IMR-90 (cell line): ENCODE measurements at regions not wholly inside any gene's neighbourhood (a gene's known extent, or its start where the extent isn't known, plus 50 kb on each side); places are given as distances from the start of the nearest gene placed in this dataset.

ENCODE experiments used
- ATAC-seq: fragments of 200-7000 bp; cut with Tn5 transposase; 2 replicates; pipeline ENCODE4 v1.9.1; 2020; ENCODE audit warnings: low read depth, mild to moderate bottlenecking, moderate library complexity
- BruUV-seq: library from RNA; stranded (reverse); fragments of 400-500 nt; replicated peaks from 2 replicates; lab custom pipeline; 2021; lab: Mats Ljungman, UMichigan
- CTCF ChIA-PET: fragments of 300-600 bp; formaldehyde crosslinking; extraction: SDS; loops from one replicate; lab custom pipeline; 2021; ENCODE audit warnings: antibody characterized with exemption; lab: Yijun Ruan, JAX
- POLR2A ChIA-PET: fragments of 300-600 bp; sonication (Branson Sonifier 250); formaldehyde crosslinking; loops from one replicate; lab custom pipeline; 2022; ENCODE audit warnings: antibody characterized with exemption; ENCODE audit not compliant: unreplicated experiment; lab: Charles Lee
- DNase-seq: peaks from one replicate; pipeline ENCODE4 v3.0.0; 2013
- H2AFZ ChIP-seq: replicated peaks from 2 replicates; pipeline ENCODE3; 2013; ENCODE audit warnings: low read length, mild to moderate bottlenecking; ENCODE audit not compliant: poor library complexity
- H2AK5ac ChIP-seq: 2 replicates; pipeline ENCODE4 v1.6.1; 2013; ENCODE audit warnings: low read depth, low read length, inconsistent platforms
- H2AK9ac ChIP-seq: replicated peaks from 2 replicates; pipeline ENCODE3; 2013; ENCODE audit warnings: mild to moderate bottlenecking, low read depth, low read length, moderate library complexity; ENCODE audit not compliant: poor library complexity
- H2BK120ac ChIP-seq: 2 replicates; pipeline ENCODE4 v1.6.1; 2013; ENCODE audit warnings: low read depth, low read length, inconsistent platforms
- H2BK15ac ChIP-seq: 3 replicates; pipeline ENCODE4 v1.6.1; 2013; ENCODE audit warnings: low read depth, low read length, inconsistent platforms
- H2BK20ac ChIP-seq: 2 replicates; pipeline ENCODE4 v1.6.1; 2013; ENCODE audit warnings: low read depth, mild to moderate bottlenecking, inconsistent platforms, low read length, moderate library complexity
- H2BK5ac ChIP-seq: 2 replicates; pipeline ENCODE4 v1.6.1; 2013; ENCODE audit warnings: mild to moderate bottlenecking, low read depth, low read length, inconsistent platforms; ENCODE audit not compliant: poor library complexity, severe bottlenecking
- H3K14ac ChIP-seq: replicated peaks from 2 replicates; pipeline ENCODE4 v1.6.1; 2013; ENCODE audit warnings: low read depth, low read length, inconsistent platforms
- H3K18ac ChIP-seq: 2 replicates; pipeline ENCODE4 v1.6.1; 2013; ENCODE audit warnings: low read depth, low read length, control low read depth
- H3K23ac ChIP-seq: 2 replicates; pipeline ENCODE4 v1.6.1; 2013; ENCODE audit warnings: low read depth, low read length, inconsistent platforms
- H3K27ac ChIP-seq: 2 replicates; pipeline ENCODE4 v1.5.1; 2013; ENCODE audit warnings: mild to moderate bottlenecking, control low read depth, low read length; ENCODE audit not compliant: insufficient read depth
- H3K27me3 ChIP-seq: 2 replicates; pipeline ENCODE4 v1.6.1; 2013; ENCODE audit warnings: low read length; ENCODE audit not compliant: control insufficient read depth, insufficient read depth
- H3K36me3 ChIP-seq: 2 replicates; pipeline ENCODE4 v1.6.1; 2013; ENCODE audit warnings: low read length, mixed read lengths; ENCODE audit not compliant: control insufficient read depth, insufficient read depth
- H3K4ac ChIP-seq: 2 replicates; pipeline ENCODE4 v1.6.1; 2013; ENCODE audit warnings: low read depth, low read length, inconsistent platforms
- H3K4me1 ChIP-seq: 2 replicates; pipeline ENCODE4 v1.6.1; 2013; ENCODE audit warnings: low read length, mixed read lengths; ENCODE audit not compliant: control insufficient read depth, insufficient read depth
- H3K4me2 ChIP-seq: 2 replicates; pipeline ENCODE4 v1.6.1; 2013; ENCODE audit warnings: low read depth, mild to moderate bottlenecking, control low read depth, low read length, moderate library complexity
- H3K4me3 ChIP-seq: 2 replicates; pipeline ENCODE4 v1.5.1; 2013; ENCODE audit warnings: low read depth, mild to moderate bottlenecking, control low read depth, low read length, moderate library complexity; ENCODE audit not compliant: insufficient read depth
- H3K56ac ChIP-seq: 2 replicates; pipeline ENCODE4 v1.6.1; 2013; ENCODE audit warnings: low read length, inconsistent platforms; ENCODE audit not compliant: insufficient read depth; ENCODE audit errors: extremely low read depth
- H3K79me1 ChIP-seq, 2 experiments: 2 replicates each; pipeline ENCODE4 v1.6.1; 2013; ENCODE audit warnings: low read length in 2 of 2, inconsistent platforms in 1 of 2, low read depth in 1 of 2
- H3K9ac ChIP-seq: 2 replicates; pipeline ENCODE4 v1.6.1; 2013; ENCODE audit warnings: low read depth, low read length, control low read depth
- H3K9me1 ChIP-seq: 2 replicates; pipeline ENCODE4 v1.6.1; 2013; ENCODE audit warnings: low read length, inconsistent platforms; ENCODE audit not compliant: insufficient read depth
- H3K9me3 ChIP-seq: 2 replicates; pipeline ENCODE4 v1.6.1; 2013; ENCODE audit warnings: low read length; ENCODE audit not compliant: control insufficient read depth, insufficient read depth
- H4K20me1 ChIP-seq: 2 replicates; pipeline ENCODE4 v1.6.1; 2013; ENCODE audit warnings: low read length, inconsistent platforms; ENCODE audit not compliant: insufficient read depth
- H4K5ac ChIP-seq: 2 replicates; pipeline ENCODE4 v1.6.1; 2013; ENCODE audit warnings: mild to moderate bottlenecking, low read depth, low read length, control low read depth
- H4K8ac ChIP-seq, 2 experiments: 2 replicates each; pipeline ENCODE4 v1.6.1; 2013; ENCODE audit warnings: low read depth in 2 of 2, low read length in 2 of 2, control low read depth in 1 of 2, inconsistent platforms in 1 of 2
- H4K91ac ChIP-seq: 2 replicates; pipeline ENCODE4 v1.6.1; 2013; ENCODE audit warnings: low read depth, low read length, inconsistent platforms; ENCODE audit not compliant: insufficient read depth
- BHLHE40 ChIP-seq: fragments of 150-350 bp; IDR thresholded peaks from 2 replicates; pipeline ENCODE4 v1.6.1; 2016; ENCODE audit warnings: mild to moderate bottlenecking, low read depth, low read length
- CEBPB ChIP-seq: IDR thresholded peaks from 2 replicates; pipeline ENCODE4 v1.6.1; 2012; ENCODE audit warnings: low read depth, low read length, improper control_type of control experiment
- CHD1 ChIP-seq: IDR thresholded peaks from 2 replicates; pipeline ENCODE4 v1.6.1; 2012; ENCODE audit warnings: low read depth, low read length, improper control_type of control experiment
- CTCF ChIP-seq: conservative IDR thresholded peaks from 2 replicates; pipeline ENCODE4 v1.5.1; 2012; ENCODE audit warnings: mild to moderate bottlenecking, low read depth, low read length, improper control_type of control experiment
- ELK1 ChIP-seq: fragments of 150-350 bp; IDR thresholded peaks from 2 replicates; pipeline ENCODE4 v1.6.1; 2016; ENCODE audit warnings: low read depth, mild to moderate bottlenecking, low read length, moderate library complexity, borderline replicate concordance
- FOS ChIP-seq: fragments of 150-350 bp; IDR thresholded peaks from 2 replicates; pipeline ENCODE4 v1.6.1; 2016; ENCODE audit warnings: low read depth, low read length
- MAFK ChIP-seq: IDR thresholded peaks from 2 replicates; pipeline ENCODE4 v1.6.1; 2012; ENCODE audit warnings: low read depth, low read length, improper control_type of control experiment
- MAZ ChIP-seq: IDR thresholded peaks from 2 replicates; pipeline ENCODE4 v1.6.1; 2012; ENCODE audit warnings: low read depth, mild to moderate bottlenecking, low read length, improper control_type of control experiment, moderate library complexity, borderline replicate concordance
- MXI1 ChIP-seq: IDR thresholded peaks from 2 replicates; pipeline ENCODE4 v1.6.1; 2012; ENCODE audit warnings: low read depth, mild to moderate bottlenecking, low read length, moderate library complexity, borderline replicate concordance
- NFE2L2 ChIP-seq: fragments of 150-350 bp; IDR thresholded peaks from 2 replicates; pipeline ENCODE4 v1.6.1; 2016; ENCODE audit warnings: low read depth, mild to moderate bottlenecking, low read length
- POLR2A ChIP-seq: IDR thresholded peaks from 2 replicates; pipeline ENCODE4 v1.6.1; 2012; ENCODE audit warnings: mild to moderate bottlenecking, low read depth, low read length
- RAD21 ChIP-seq: IDR thresholded peaks from 2 replicates; pipeline ENCODE4 v1.6.1; 2012; ENCODE audit warnings: low read length, improper control_type of control experiment
- RCOR1 ChIP-seq: IDR thresholded peaks from 2 replicates; pipeline ENCODE4 v1.6.1; 2012; ENCODE audit warnings: mild to moderate bottlenecking, low read length, improper control_type of control experiment; ENCODE audit not compliant: insufficient replicate concordance
- RFX5 ChIP-seq: IDR thresholded peaks from 2 replicates; pipeline ENCODE4 v1.8.0; 2012; ENCODE audit warnings: low read depth, mild to moderate bottlenecking, low read length, moderate library complexity
- SMC3 ChIP-seq: fragments of 150-350 bp; IDR thresholded peaks from 2 replicates; pipeline ENCODE4 v1.6.1; 2016; ENCODE audit warnings: low read depth, mild to moderate bottlenecking, antibody characterized with exemption, low read length, moderate library complexity
- USF2 ChIP-seq: fragments of 150-350 bp; IDR thresholded peaks from 2 replicates; pipeline ENCODE4 v1.6.1; 2017; ENCODE audit warnings: mild to moderate bottlenecking, antibody characterized with exemption, low read length, low read depth
- WGBS, 2 experiments: methylation state at CpG; one replicate each; pipeline versions ENCODE4 v1.1.5 to v1.1.7; 2013; ENCODE audit warnings: missing lambda C conversion rate in 2 of 2; ENCODE audit not compliant: insufficient read length in 1 of 2; ENCODE audit errors: extremely low coverage in 2 of 2; 5-methylcytosine and 5-hydroxymethylcytosine counted together
- dilution Hi-C: fragments of 300-500 bp; cut with HindIII; formaldehyde crosslinking; loops from one replicate; pipeline ENCODE4 v1.14.3; 2018; ENCODE audit warnings: low sequenced_read_pairs; ENCODE audit not compliant: unreplicated experiment
- in situ Hi-C: fragments of 300-500 bp; cut with MboI; formaldehyde crosslinking; loops from 3 replicates; pipeline ENCODE4 v1.14.3; 2019; ENCODE audit warnings: low sequenced_read_pairs, inconsistent platforms, mixed read lengths
- intact Hi-C: fragments of 100-400 bp; cut with micrococcal nuclease; formaldehyde crosslinking; loops from 2 replicates; pipeline ENCODE4 v1.10.0; 2022

GRCh38 chr4:24212642-24213041 lies 322.8 kb upstream of the PPARGC1A start:
- DNase-seq (no peak), ATAC-seq (no peak)
- Histone ChIP-seq H2BK20ac (no peak overlapping the region), H2BK120ac (no peak overlapping the region), H3K4me1 (peaks cover 10% of the 10 kb centered on the region), H3K4me3 (no peak overlapping the region), H2AFZ (no peak overlapping the region), H3K9me3 (no peaks in the 10 kb centered on the region), H3K27me3 (no peaks in the 10 kb centered on the region), H3K18ac (peak overlapping the region; percentile 46; the same call in 1 of the 2 replicates), H4K91ac (no peak overlapping the region), H3K36me3 (no peaks in the 10 kb centered on the region), H4K5ac (no peak overlapping the region), H2AK5ac (peak overlapping the region; percentile 3; the same call in 1 of the 2 replicates), H2BK15ac (no peak overlapping the region), H2BK5ac (no peak overlapping the region), H4K8ac (no peak overlapping the region), H4K20me1 (no peaks in the 10 kb centered on the region), H3K27ac (no peak overlapping the region), H3K9ac (no peak overlapping the region), H3K9me1 (no peaks in the 10 kb centered on the region), H3K4me2 (no peak overlapping the region), H3K14ac (no peak overlapping the region), H3K23ac (no peak overlapping the region), H3K4ac (no peak overlapping the region), H3K56ac (no peak overlapping the region), H2AK9ac (no peak overlapping the region), H3K79me1 (no peaks in the 10 kb centered on the region)
- in situ Hi-C loops (no loop called here), dilution Hi-C loops (no loop called here), intact Hi-C loops (loop anchor here (5.0 kb wide), 1 partner anchor 105 kb away; no protein-coding TSS in a partner anchor)
- CTCF ChIA-PET: no interaction called here
- no peak for TF ChIP-seq NFE2L2
- no peak for TF ChIP-seq SMC3
- TF ChIP-seq MAFK: no peak
- TF ChIP-seq FOS: no peak
- no peak for TF ChIP-seq ELK1
- no peak for TF ChIP-seq RCOR1
- no peak for TF ChIP-seq CHD1
- no peak for TF ChIP-seq RAD21
- no peak for TF ChIP-seq BHLHE40
- TF ChIP-seq USF2: no peak
- no peak for TF ChIP-seq MAZ
- no peak for TF ChIP-seq RFX5
- no peak for TF ChIP-seq MXI1
- no peak for TF ChIP-seq CTCF
- TF ChIP-seq CEBPB: no peak
- no peak for TF ChIP-seq POLR2A
- POLR2A ChIA-PET: no interaction called here
- 100% methylated on average over 2 of the region's 4 CpGs; no CpG with 5 or more reads in 1 of the 2 experiments for WGBS, 2 experiments
- BruUV-seq: no TSS peak
